ENCODE measurements at regions not wholly inside any gene's neighbourhood (a gene's known extent, or its start where the extent isn't known, plus 50 kb on each side); places are given as distances from the start of the nearest gene placed in this dataset.

GRCh38 chr20:51153867-51154707 is 131.2 kb upstream of the KCNG1 start:
- ATAC-seq = no peak
- TF ChIP-seq BACH2 (CRISPR knock-in tag; IDR thresholded peaks at IDR 0.05; ENCODE audit: borderline replicate concordance) (no peak), PPARA (CRISPR knock-in tag; IDR thresholded peaks at IDR 0.05; ENCODE audit: borderline replicate concordance) (no peak), CSDC2 (CRISPR knock-in tag; IDR thresholded peaks at IDR 0.05) (no peak), POU6F1 (CRISPR knock-in tag; IDR thresholded peaks at IDR 0.05; ENCODE audit: borderline replicate concordance, low read depth) (no peak), TOX (CRISPR knock-in tag; IDR thresholded peaks at IDR 0.05; ENCODE audit: borderline replicate concordance) (no peak), ZFP3 (CRISPR knock-in tag; IDR thresholded peaks at IDR 0.05) (no peak), GLIS3 (CRISPR knock-in tag; IDR thresholded peaks at IDR 0.05) (no peak), CREB5 (CRISPR knock-in tag; IDR thresholded peaks at IDR 0.05; ENCODE audit: low read depth) (no peak), TCF4 (CRISPR knock-in tag; IDR thresholded peaks at IDR 0.05; ENCODE audit: borderline replicate concordance) (no peak), OSR1 (CRISPR knock-in tag; IDR thresholded peaks at IDR 0.05) (no peak), ZNF70 (CRISPR knock-in tag; IDR thresholded peaks at IDR 0.05) (no peak), ISL1 (CRISPR knock-in tag; IDR thresholded peaks at IDR 0.05) (no peak), SNAI2 (CRISPR knock-in tag; IDR thresholded peaks at IDR 0.05) (no peak), ZNF565 (CRISPR knock-in tag; conservative IDR thresholded peaks at IDR 0.05; ENCODE audit: low read depth) (no peak), ESRRG (CRISPR knock-in tag; IDR thresholded peaks at IDR 0.05) (no peak)
- TF ChIP-seq, protein P1, sequence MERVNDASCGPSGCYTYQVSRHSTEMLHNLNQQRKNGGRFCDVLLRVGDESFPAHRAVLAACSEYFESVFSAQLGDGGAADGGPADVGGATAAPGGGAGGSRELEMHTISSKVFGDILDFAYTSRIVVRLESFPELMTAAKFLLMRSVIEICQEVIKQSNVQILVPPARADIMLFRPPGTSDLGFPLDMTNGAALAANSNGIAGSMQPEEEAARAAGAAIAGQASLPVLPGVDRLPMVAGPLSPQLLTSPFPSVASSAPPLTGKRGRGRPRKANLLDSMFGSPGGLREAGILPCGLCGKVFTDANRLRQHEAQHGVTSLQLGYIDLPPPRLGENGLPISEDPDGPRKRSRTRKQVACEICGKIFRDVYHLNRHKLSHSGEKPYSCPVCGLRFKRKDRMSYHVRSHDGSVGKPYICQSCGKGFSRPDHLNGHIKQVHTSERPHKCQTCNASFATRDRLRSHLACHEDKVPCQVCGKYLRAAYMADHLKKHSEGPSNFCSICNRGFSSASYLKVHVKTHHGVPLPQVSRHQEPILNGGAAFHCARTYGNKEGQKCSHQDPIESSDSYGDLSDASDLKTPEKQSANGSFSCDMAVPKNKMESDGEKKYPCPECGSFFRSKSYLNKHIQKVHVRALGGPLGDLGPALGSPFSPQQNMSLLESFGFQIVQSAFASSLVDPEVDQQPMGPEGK (CRISPR knock-in tag; IDR thresholded peaks at IDR 0.05; ENCODE audit: borderline replicate concordance) = no peak

- no peak for TF ChIP-seq GLIS3 (CRISPR knock-in tag; IDR thresholded peaks at IDR 0.05)
- no peak for TF ChIP-seq ZFP3 (CRISPR knock-in tag; IDR thresholded peaks at IDR 0.05)
- ATAC-seq = no peak
Observed at GRCh38 chr20:51148941-51149340, 126.0 kb upstream of the KCNG1 start.

GRCh38 chr20:51144476-51144875 is 121.6 kb upstream of the KCNG1 start:
- TF ChIP-seq ARNTL (CRISPR knock-in tag; IDR thresholded peaks at IDR 0.05; ENCODE audit: borderline replicate concordance, low read depth) (no peak), ESRRG (CRISPR knock-in tag; IDR thresholded peaks at IDR 0.05) (no peak), OSR1 (CRISPR knock-in tag; IDR thresholded peaks at IDR 0.05) (no peak), TSHZ2 (CRISPR knock-in tag; IDR thresholded peaks at IDR 0.05) (no peak), ZNF565 (CRISPR knock-in tag; conservative IDR thresholded peaks at IDR 0.05; ENCODE audit: low read depth) (no peak), ISL1 (CRISPR knock-in tag; IDR thresholded peaks at IDR 0.05) (no peak), ZNF8 (CRISPR knock-in tag; IDR thresholded peaks at IDR 0.05) (no peak), GLIS3 (CRISPR knock-in tag; IDR thresholded peaks at IDR 0.05) (no peak), SNAI2 (CRISPR knock-in tag; IDR thresholded peaks at IDR 0.05) (no peak), ZC3H10 (CRISPR knock-in tag; IDR thresholded peaks at IDR 0.05) (no peak), CSDC2 (CRISPR knock-in tag; IDR thresholded peaks at IDR 0.05) (no peak), POU6F1 (CRISPR knock-in tag; IDR thresholded peaks at IDR 0.05; ENCODE audit: borderline replicate concordance, low read depth) (no peak), TCF4 (CRISPR knock-in tag; IDR thresholded peaks at IDR 0.05; ENCODE audit: borderline replicate concordance) (no peak), RARB (CRISPR knock-in tag; IDR thresholded peaks at IDR 0.05) (no peak), PPARA (CRISPR knock-in tag; IDR thresholded peaks at IDR 0.05; ENCODE audit: borderline replicate concordance) (no peak), BACH2 (CRISPR knock-in tag; IDR thresholded peaks at IDR 0.05; ENCODE audit: borderline replicate concordance) (no peak)
- TF ChIP-seq, protein P1 (CRISPR knock-in tag; IDR thresholded peaks at IDR 0.05; ENCODE audit: borderline replicate concordance) = no peak
- ATAC-seq = no peak

Measured in SK-N-SH treated with all-trans-retinoic acid at 6 μM for 48 hours (cell line).